ENCODE measurements at regions not wholly inside any gene's neighbourhood (a gene's known extent, or its start where the extent isn't known, plus 50 kb on each side); places are given as distances from the start of the nearest gene placed in this dataset.

DNA sequence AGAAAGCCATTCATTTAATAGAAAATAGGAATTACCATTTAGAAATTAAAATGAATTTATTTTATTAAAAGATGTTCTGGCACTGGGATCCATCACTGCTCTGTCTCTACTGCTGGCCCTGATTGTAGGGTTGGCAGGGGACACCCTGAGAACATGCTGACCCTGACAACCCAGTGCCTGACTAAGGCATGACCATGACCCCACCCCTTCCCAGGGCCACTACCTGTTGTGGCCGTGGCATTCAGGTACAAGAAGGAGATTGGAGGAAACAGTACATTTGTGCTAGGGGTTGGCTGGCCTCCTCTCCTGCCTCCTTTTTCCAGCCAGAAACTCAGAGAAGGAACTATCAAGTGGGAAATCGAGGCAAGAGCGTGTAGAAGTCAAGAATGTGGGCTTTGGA lies 197.0 kb upstream of the ZMIZ1 start:
- H3K4me1 ChIP-seq (ENCODE audit: control insufficient read depth in 1 of 2, insufficient read depth in 2 of 2, low read depth in 1 of 2, low read length in 1 of 2): peaks cover 0 to 16% of the 10 kb centered on the region in 2 experiments; a peak in 1 of 4 replicates

More for the DNA sequence above, 197.0 kb upstream of the ZMIZ1 start:
- H3K4me3 ChIP-seq (ENCODE audit: low read depth in 2 of 2, low read length in 1 of 2): no peak overlapping the region
- ChIA-PET POLR2A (no interaction called here), CTCF (no interaction called here)
- no peak overlapping the region for H3K9ac ChIP-seq
- H3K36me3 ChIP-seq (replicated peaks in 1 of 2; ENCODE audit: control insufficient read depth in 1 of 2, insufficient read depth in 2 of 2, low read length in 1 of 2): no peaks in the 10 kb centered on the region
- 78% methylated on average over 2 of the region's 3 CpGs for WGBS (ENCODE audit: low lambda C conversion rate)
- H3K4me2 ChIP-seq: no peak overlapping the region
- TF ChIP-seq, protein P1, sequence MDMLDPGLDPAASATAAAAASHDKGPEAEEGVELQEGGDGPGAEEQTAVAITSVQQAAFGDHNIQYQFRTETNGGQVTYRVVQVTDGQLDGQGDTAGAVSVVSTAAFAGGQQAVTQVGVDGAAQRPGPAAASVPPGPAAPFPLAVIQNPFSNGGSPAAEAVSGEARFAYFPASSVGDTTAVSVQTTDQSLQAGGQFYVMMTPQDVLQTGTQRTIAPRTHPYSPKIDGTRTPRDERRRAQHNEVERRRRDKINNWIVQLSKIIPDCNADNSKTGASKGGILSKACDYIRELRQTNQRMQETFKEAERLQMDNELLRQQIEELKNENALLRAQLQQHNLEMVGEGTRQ (IDR thresholded peaks at IDR 0.05; ENCODE audit: borderline replicate concordance, low read depth, low read length): no peak
- TF ChIP-seq, protein P2, sequence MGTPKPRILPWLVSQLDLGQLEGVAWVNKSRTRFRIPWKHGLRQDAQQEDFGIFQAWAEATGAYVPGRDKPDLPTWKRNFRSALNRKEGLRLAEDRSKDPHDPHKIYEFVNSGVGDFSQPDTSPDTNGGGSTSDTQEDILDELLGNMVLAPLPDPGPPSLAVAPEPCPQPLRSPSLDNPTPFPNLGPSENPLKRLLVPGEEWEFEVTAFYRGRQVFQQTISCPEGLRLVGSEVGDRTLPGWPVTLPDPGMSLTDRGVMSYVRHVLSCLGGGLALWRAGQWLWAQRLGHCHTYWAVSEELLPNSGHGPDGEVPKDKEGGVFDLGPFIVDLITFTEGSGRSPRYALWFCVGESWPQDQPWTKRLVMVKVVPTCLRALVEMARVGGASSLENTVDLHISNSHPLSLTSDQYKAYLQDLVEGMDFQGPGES (IDR thresholded peaks at IDR 0.05; ENCODE audit: low read depth, low read length): no peak
- TF ChIP-seq MXI1 (IDR thresholded peaks at IDR 0.05; ENCODE audit: low read depth, low read length) (no peak), SIN3A (IDR thresholded peaks at IDR 0.05; ENCODE audit: borderline replicate concordance, low read depth, low read length) (no peak), NFIC (IDR thresholded peaks at IDR 0.05; ENCODE audit: borderline replicate concordance) (no peak), GATA2 (CRISPR knock-in tag; IDR thresholded peaks at IDR 0.05) (no peak), MEF2A (IDR thresholded peaks at IDR 0.05; ENCODE audit: borderline replicate concordance, low read depth) (no peak)
- TF ChIP-seq, protein P3, sequence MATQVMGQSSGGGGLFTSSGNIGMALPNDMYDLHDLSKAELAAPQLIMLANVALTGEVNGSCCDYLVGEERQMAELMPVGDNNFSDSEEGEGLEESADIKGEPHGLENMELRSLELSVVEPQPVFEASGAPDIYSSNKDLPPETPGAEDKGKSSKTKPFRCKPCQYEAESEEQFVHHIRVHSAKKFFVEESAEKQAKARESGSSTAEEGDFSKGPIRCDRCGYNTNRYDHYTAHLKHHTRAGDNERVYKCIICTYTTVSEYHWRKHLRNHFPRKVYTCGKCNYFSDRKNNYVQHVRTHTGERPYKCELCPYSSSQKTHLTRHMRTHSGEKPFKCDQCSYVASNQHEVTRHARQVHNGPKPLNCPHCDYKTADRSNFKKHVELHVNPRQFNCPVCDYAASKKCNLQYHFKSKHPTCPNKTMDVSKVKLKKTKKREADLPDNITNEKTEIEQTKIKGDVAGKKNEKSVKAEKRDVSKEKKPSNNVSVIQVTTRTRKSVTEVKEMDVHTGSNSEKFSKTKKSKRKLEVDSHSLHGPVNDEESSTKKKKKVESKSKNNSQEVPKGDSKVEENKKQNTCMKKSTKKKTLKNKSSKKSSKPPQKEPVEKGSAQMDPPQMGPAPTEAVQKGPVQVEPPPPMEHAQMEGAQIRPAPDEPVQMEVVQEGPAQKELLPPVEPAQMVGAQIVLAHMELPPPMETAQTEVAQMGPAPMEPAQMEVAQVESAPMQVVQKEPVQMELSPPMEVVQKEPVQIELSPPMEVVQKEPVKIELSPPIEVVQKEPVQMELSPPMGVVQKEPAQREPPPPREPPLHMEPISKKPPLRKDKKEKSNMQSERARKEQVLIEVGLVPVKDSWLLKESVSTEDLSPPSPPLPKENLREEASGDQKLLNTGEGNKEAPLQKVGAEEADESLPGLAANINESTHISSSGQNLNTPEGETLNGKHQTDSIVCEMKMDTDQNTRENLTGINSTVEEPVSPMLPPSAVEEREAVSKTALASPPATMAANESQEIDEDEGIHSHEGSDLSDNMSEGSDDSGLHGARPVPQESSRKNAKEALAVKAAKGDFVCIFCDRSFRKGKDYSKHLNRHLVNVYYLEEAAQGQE (IDR thresholded peaks at IDR 0.05; ENCODE audit: low read depth, low read length): no peak
- TF ChIP-seq, protein P4, sequence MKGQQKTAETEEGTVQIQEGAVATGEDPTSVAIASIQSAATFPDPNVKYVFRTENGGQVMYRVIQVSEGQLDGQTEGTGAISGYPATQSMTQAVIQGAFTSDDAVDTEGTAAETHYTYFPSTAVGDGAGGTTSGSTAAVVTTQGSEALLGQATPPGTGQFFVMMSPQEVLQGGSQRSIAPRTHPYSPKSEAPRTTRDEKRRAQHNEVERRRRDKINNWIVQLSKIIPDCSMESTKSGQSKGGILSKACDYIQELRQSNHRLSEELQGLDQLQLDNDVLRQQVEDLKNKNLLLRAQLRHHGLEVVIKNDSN (IDR thresholded peaks at IDR 0.05; ENCODE audit: borderline replicate concordance, low read depth): no peak
- no peak overlapping the region for H3K27ac ChIP-seq (ENCODE audit: low read depth in 2 of 2, low read length in 1 of 2)
- DNase-seq: no peak
- no peak overlapping the region for H2AFZ ChIP-seq (ENCODE audit: low read depth)
- H3F3A ChIP-seq (replicated peaks; ENCODE audit: insufficient read depth): no peaks in the 10 kb centered on the region
- no peaks in the 10 kb centered on the region for H3K79me2 ChIP-seq (ENCODE audit: insufficient read depth)
- no peaks in the 10 kb centered on the region for H4K20me1 ChIP-seq (ENCODE audit: insufficient read depth)
- no peaks in the 10 kb centered on the region for H3K9me3 ChIP-seq
- no peaks in the 10 kb centered on the region; the same call in 1 of the 2 replicates for H3K27me3 ChIP-seq (ENCODE audit: insufficient read depth)
- H3K9me2 ChIP-seq: no peaks in the 10 kb centered on the region
